Peyer's patch (tissue), 4 donors: ENCODE measurements at regions not wholly inside any gene's neighbourhood (a gene's known extent, or its start where the extent isn't known, plus 50 kb on each side); places are given as distances from the start of the nearest gene placed in this dataset.
A peak's percentile ranks its signal among the peaks of the same experiment; 100 is the strongest.

Experiments
- DNase-seq, 3 donors: peaks; one replicate each; pipeline ENCODE4 v3.0.0-alpha.2; 2017 to 2019
- H3K27ac ChIP-seq, 4 donors: fragments of 200-600 bp; sonication (generic); one replicate each; pipeline ENCODE4 v1.5.1; 2016 to 2019
- H3K27me3 ChIP-seq, 2 donors: fragments of 200-600 bp; sonication (generic); one replicate each; pipeline ENCODE4 v1.5.1; 2019
- H3K36me3 ChIP-seq, 3 donors: fragments of 200-600 bp; sonication (generic); one replicate each; pipeline ENCODE4 v1.5.1; 2016 to 2019
- H3K4me1 ChIP-seq, 4 donors: fragments of 200-600 bp; sonication (generic); one replicate each; pipeline ENCODE4 v1.5.1; 2016 to 2019
- H3K4me3 ChIP-seq, 4 donors: fragments of 200-600 bp; sonication (generic); 1 replicate in 3 of 4; 2 replicates in 1 of 4; pipeline ENCODE4 v1.5.1; 2016 to 2019; ENCODE audit warnings: mild to moderate bottlenecking in 1 of 4
- H3K9me3 ChIP-seq, 4 donors: fragments of 200-600 bp; sonication (generic); one replicate each; pipeline ENCODE4 v1.5.1; 2016 to 2019; ENCODE audit warnings: mild to moderate bottlenecking in 1 of 4
- POLR2A ChIP-seq, 2 donors: fragments of 450-650 bp; IDR thresholded peaks; one replicate each; pipeline ENCODE4 v1.5.1; 2017; ENCODE audit warnings: antibody characterized with exemption in 2 of 2, mild to moderate bottlenecking in 2 of 2, moderate library complexity in 2 of 2
- TF ChIP-seq, protein P1 (sequence below), 6 experiments: fragments of 450-650 bp in 4 of 6; fragments of 200-600 bp in 2 of 6; sonication (generic) in 1 of 6; IDR thresholded peaks; one replicate each; pipeline ENCODE4 v1.5.1; 2017 to 2019; ENCODE audit warnings: antibody characterized with exemption in 6 of 6, mild to moderate bottlenecking in 3 of 6, moderate library complexity in 1 of 6

DNA sequence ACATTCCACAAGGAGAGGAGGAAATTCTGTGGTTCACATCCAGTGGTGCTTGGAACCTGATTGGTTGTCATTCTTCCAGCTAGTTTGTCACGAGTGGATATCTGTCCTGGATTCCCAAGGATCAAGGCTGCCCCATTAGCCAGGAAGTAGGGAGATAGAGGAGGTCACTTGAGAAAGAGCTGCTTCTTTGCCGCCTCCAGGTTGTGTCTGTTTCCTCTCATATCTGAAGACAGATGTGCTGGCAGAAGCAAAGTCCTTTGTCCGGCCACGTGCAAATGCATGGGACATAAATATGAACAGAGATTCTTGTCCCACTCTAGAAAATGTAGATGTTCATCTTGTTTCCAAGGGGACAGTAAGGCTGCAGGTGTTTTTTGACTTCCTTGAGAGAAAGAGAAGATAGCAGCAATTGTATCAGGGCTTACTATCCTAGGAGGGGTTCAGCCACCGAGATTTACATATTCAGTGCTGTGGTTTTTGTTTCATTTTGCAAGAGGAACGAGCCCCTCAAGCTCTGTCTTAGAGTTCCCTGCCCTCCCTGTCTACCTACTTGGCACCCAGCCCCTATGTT lies 174.4 kb downstream of the RPIA start:
- Histone ChIP-seq H3K4me3 (peak overlapping the region in 2 of 4 donors; percentile 20 to 27), H3K27me3 (no peaks in the 10 kb centered on the region), H3K4me1 (no peaks in the 10 kb centered on the region), H3K27ac (peak overlapping the region in 2 of 4 donors; percentile 40 to 64), H3K9me3 (no peaks in the 10 kb centered on the region), H3K36me3 (no peaks in the 10 kb centered on the region)
- TF ChIP-seq POLR2A (IDR thresholded peaks at IDR 0.05), result no peak
- TF ChIP-seq, protein P1, sequence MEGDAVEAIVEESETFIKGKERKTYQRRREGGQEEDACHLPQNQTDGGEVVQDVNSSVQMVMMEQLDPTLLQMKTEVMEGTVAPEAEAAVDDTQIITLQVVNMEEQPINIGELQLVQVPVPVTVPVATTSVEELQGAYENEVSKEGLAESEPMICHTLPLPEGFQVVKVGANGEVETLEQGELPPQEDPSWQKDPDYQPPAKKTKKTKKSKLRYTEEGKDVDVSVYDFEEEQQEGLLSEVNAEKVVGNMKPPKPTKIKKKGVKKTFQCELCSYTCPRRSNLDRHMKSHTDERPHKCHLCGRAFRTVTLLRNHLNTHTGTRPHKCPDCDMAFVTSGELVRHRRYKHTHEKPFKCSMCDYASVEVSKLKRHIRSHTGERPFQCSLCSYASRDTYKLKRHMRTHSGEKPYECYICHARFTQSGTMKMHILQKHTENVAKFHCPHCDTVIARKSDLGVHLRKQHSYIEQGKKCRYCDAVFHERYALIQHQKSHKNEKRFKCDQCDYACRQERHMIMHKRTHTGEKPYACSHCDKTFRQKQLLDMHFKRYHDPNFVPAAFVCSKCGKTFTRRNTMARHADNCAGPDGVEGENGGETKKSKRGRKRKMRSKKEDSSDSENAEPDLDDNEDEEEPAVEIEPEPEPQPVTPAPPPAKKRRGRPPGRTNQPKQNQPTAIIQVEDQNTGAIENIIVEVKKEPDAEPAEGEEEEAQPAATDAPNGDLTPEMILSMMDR (IDR thresholded peaks at IDR 0.05), result no peak
- peak in 1 of 3 donors; percentile 26 for DNase-seq

DNA sequence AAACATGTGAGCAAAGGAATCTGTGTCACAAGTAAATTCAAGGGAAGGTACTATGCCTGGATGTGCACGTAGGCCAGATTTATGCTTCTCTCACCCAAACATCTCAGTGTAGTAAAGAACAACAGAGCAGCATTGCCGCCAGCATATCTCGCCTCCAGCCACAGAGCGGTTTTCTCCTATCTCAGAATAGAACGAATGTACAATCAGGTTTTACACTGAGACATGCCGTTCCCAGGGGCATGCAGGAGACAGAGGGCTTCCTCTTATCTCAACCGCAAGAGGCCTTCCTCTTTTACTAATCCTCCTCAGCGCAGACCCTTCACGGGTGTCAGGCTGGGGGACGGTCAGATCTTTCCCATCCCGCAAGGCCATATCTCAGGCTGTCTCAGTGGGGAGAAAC lies 175.3 kb downstream of the RPIA start:
- H3K4me1 ChIP-seq, result no peaks in the 10 kb centered on the region
- H3K9me3 ChIP-seq, result no peaks in the 10 kb centered on the region
- peak overlapping the region in 2 of 4 donors; percentile 40 to 64 for H3K27ac ChIP-seq
- H3K27me3 ChIP-seq, result no peaks in the 10 kb centered on the region
- H3K4me3 ChIP-seq, result peak overlapping the region in 1 of 4 donors; percentile 6
- no peak for TF ChIP-seq POLR2A (IDR thresholded peaks at IDR 0.05)
- TF ChIP-seq, protein P1 (IDR thresholded peaks at IDR 0.05), result no peak
- H3K36me3 ChIP-seq, result no peaks in the 10 kb centered on the region
- DNase-seq, result peak in 2 of 3 donors; percentile 50 to 63

DNA sequence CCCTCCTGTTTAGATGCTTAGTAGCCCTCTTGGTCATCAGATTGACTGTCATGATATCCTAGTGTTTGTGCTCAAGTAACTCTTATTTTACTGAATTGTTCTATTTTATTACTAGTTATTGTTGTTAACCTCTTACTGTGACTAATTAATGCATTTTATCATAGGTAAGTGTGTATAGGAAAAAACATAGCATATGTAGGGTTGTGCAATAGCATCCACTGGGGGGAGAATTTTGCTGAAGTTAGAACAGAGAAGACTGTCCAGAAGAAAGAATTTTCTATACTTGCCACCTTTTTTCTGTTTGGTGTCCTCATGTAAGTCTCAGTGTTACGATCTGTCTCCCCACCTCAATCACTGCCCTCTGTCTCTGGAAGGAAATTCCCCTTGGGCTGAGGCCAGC lies 177.4 kb downstream of the RPIA start:
- Histone ChIP-seq H3K4me3 (no peak overlapping the region), H3K36me3 (no peaks in the 10 kb centered on the region), H3K27me3 (no peaks in the 10 kb centered on the region), H3K27ac (peak overlapping the region in 1 of 4 donors; percentile 17), H3K4me1 (no peaks in the 10 kb centered on the region), H3K9me3 (no peaks in the 10 kb centered on the region)
- TF ChIP-seq POLR2A (IDR thresholded peaks at IDR 0.05), result no peak
- TF ChIP-seq, protein P1 (IDR thresholded peaks at IDR 0.05), result no peak
- no peak for DNase-seq

DNA sequence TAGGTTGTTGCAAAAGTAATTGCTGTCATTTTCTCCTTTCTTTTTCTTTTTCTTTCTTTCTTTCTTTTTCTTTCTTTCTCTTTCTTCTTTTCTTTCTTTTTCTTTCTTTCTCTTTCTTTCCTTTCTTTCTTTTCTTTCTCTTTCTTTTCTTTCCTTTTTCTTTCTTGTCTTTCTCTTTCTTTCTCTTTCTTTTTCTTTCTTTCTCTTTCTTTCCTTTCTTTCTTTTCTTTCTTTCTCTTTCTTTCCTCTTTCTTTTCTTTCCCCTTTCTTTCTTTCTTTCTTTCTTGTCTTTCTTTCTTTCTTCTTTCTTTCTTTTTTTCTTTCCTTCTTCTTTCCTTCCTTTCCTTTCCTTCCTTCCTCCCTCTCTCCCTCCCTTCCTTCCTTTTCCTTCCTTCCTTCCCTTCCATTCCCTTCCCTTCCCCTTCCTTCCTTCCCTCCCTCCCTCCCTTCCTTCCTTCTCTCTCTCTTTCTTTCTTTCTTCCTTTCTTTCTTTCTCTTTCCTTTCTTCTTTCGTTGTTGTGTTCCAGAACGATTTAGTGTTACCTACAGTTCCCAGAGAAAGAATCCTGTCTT lies 178.9 kb downstream of the RPIA start:
- Histone ChIP-seq H3K27me3 (no peaks in the 10 kb centered on the region), H3K27ac (no peak overlapping the region), H3K4me3 (no peak overlapping the region), H3K9me3 (no peaks in the 10 kb centered on the region), H3K4me1 (no peaks in the 10 kb centered on the region), H3K36me3 (no peaks in the 10 kb centered on the region)
- no peak for DNase-seq
- TF ChIP-seq, protein P1 (IDR thresholded peaks at IDR 0.05), result no peak
- TF ChIP-seq POLR2A (IDR thresholded peaks at IDR 0.05), result no peak

DNA sequence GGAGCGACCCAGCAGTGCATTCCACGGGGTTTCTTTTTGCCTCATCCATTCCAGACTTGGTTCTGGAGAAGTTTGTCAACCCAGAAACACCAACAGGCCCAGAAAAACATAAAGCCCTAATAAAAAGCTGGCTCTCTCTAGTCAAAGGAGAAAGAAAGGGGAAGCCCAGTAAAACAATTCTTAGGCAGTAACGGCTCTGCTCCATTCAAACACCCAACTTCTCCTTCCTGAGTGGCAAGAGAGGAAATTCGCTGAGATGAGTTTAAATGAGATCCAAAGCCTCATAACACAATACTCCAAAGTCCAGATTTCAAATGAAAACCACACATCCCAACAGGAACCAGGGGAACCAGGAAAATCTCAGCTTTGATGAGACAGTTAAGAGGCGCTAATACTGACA lies 179.9 kb downstream of the RPIA start:
- Histone ChIP-seq H3K4me1 (no peaks in the 10 kb centered on the region), H3K36me3 (no peaks in the 10 kb centered on the region), H3K9me3 (no peaks in the 10 kb centered on the region), H3K27me3 (no peaks in the 10 kb centered on the region), H3K27ac (peak overlapping the region in 1 of 4 donors; percentile 17), H3K4me3 (no peak overlapping the region)
- no peak for DNase-seq
- TF ChIP-seq, protein P1 (IDR thresholded peaks at IDR 0.05), result no peak
- no peak for TF ChIP-seq POLR2A (IDR thresholded peaks at IDR 0.05)
